HG03066 (cell line): ENCODE measurements at regions not wholly inside any gene's neighbourhood (a gene's known extent, or its start where the extent isn't known, plus 50 kb on each side); places are given as distances from the start of the nearest gene placed in this dataset.

Experiments
- ATAC-seq: cut with Tn5 transposase; IDR thresholded peaks from one replicate; pipeline ENCODE4 v1.9.1; 2021; ENCODE audit warnings: low read depth; ENCODE audit not compliant: unreplicated experiment

GRCh38 chr4:131063878-131064277 is 1967.9 kb downstream of the C4orf33 start:
- ATAC-seq: no peak

GRCh38 chr4:131081069-131081468 is 1985.1 kb downstream of the C4orf33 start:
- no peak for ATAC-seq

- ATAC-seq: no peak
Measured at GRCh38 chr4:131084997-131085396, 1989.0 kb downstream of the C4orf33 start.

GRCh38 chr4:131091896-131092295 is 1995.9 kb downstream of the C4orf33 start:
- ATAC-seq: no peak

- no peak for ATAC-seq
Measured at GRCh38 chr4:131093303-131093702, 1997.4 kb downstream of the C4orf33 start.

- no peak for ATAC-seq
Measured at GRCh38 chr4:131098976-131099375, 2003.0 kb downstream of the C4orf33 start.

GRCh38 chr4:131113273-131113672 is 2017.3 kb downstream of the C4orf33 start:
- no peak for ATAC-seq

- ATAC-seq: no peak
Measured at GRCh38 chr4:131113704-131114103, 2017.8 kb downstream of the C4orf33 start.

GRCh38 chr4:131119661-131120060 is 2023.7 kb downstream of the C4orf33 start:
- no peak for ATAC-seq

- ATAC-seq: no peak
Measured at GRCh38 chr4:131137196-131137595, 2011.9 kb upstream of the PCDH10 start.

GRCh38 chr4:131159261-131159660 is 1989.8 kb upstream of the PCDH10 start:
- ATAC-seq: no peak

- ATAC-seq: no peak
Measured at GRCh38 chr4:131192318-131192717, 1956.8 kb upstream of the PCDH10 start.

- no peak for ATAC-seq
Measured at GRCh38 chr4:131207589-131207988, 1941.5 kb upstream of the PCDH10 start.

- no peak for ATAC-seq
Measured at GRCh38 chr4:131248314-131248713, 1900.8 kb upstream of the PCDH10 start.

GRCh38 chr4:131251321-131251720 is 1897.8 kb upstream of the PCDH10 start:
- ATAC-seq: no peak

- no peak for ATAC-seq
Measured at GRCh38 chr4:131257241-131257640, 1891.9 kb upstream of the PCDH10 start.

GRCh38 chr4:131258361-131258760 is 1890.7 kb upstream of the PCDH10 start:
- ATAC-seq: no peak

GRCh38 chr4:131288441-131288840 is 1860.7 kb upstream of the PCDH10 start:
- no peak for ATAC-seq

- no peak for ATAC-seq
Measured at GRCh38 chr4:131296192-131296591, 1852.9 kb upstream of the PCDH10 start.

GRCh38 chr4:131302108-131302507 is 1847.0 kb upstream of the PCDH10 start:
- no peak for ATAC-seq

GRCh38 chr4:131304686-131305085 is 1844.4 kb upstream of the PCDH10 start:
- ATAC-seq: no peak

- ATAC-seq: no peak
Measured at GRCh38 chr4:131309628-131310027, 1839.5 kb upstream of the PCDH10 start.

GRCh38 chr4:131316086-131316485 is 1833.0 kb upstream of the PCDH10 start:
- peak; percentile 50 for ATAC-seq
